GM18511 (cell line): ENCODE measurements at regions not wholly inside any gene's neighbourhood (a gene's known extent, or its start where the extent isn't known, plus 50 kb on each side); places are given as distances from the start of the nearest gene placed in this dataset.

Source experiments
- ATAC-seq: cut with Tn5 transposase; IDR thresholded peaks from one replicate; pipeline ENCODE4 v1.9.1; 2021; ENCODE audit warnings: mild to moderate bottlenecking, moderate library complexity; ENCODE audit not compliant: unreplicated experiment

GRCh38 chr21:35770101-35770945, 290.0 kb downstream of the SETD4 start:
- ATAC-seq = no peak

- ATAC-seq = no peak
These were observed 292.1 kb downstream of the SETD4 start for GRCh38 chr21:35768187-35768586.

- ATAC-seq = no peak
These were observed 295.7 kb downstream of the SETD4 start for GRCh38 chr21:35764586-35764985.

- no peak for ATAC-seq
These were observed 296.2 kb downstream of the SETD4 start for GRCh38 chr21:35764077-35764476.

- no peak for ATAC-seq
These were observed 305.7 kb downstream of the SETD4 start for GRCh38 chr21:35754583-35754982.

- ATAC-seq = no peak
These were observed 307.0 kb downstream of the SETD4 start for GRCh38 chr21:35753308-35753707.

GRCh38 chr21:35751171-35751570, 309.2 kb downstream of the SETD4 start:
- no peak for ATAC-seq

GRCh38 chr21:35749904-35750303, 310.4 kb downstream of the SETD4 start:
- ATAC-seq = no peak

- ATAC-seq = no peak
These were observed 311.5 kb downstream of the SETD4 start for GRCh38 chr21:35748678-35749314.

- no peak for ATAC-seq
These were observed 316.8 kb downstream of the SETD4 start for GRCh38 chr21:35743571-35743970.

GRCh38 chr21:35738347-35738961, 321.9 kb downstream of the SETD4 start:
- ATAC-seq = no peak

- no peak for ATAC-seq
These were observed 322.4 kb downstream of the SETD4 start for GRCh38 chr21:35737899-35738346.

GRCh38 chr21:35737449-35737848, 322.9 kb downstream of the SETD4 start:
- no peak for ATAC-seq

- no peak for ATAC-seq
These were observed 327.5 kb downstream of the SETD4 start for GRCh38 chr21:35732788-35733187.

GRCh38 chr21:35730325-35730724, 330.0 kb downstream of the SETD4 start:
- no peak for ATAC-seq

- ATAC-seq = no peak
These were observed 332.5 kb downstream of the SETD4 start for GRCh38 chr21:35727830-35728229.

GRCh38 chr21:35724156-35724555, 336.2 kb downstream of the SETD4 start:
- ATAC-seq = no peak

GRCh38 chr21:35721701-35722100, 338.6 kb downstream of the SETD4 start:
- no peak for ATAC-seq

GRCh38 chr21:35720208-35720731, 340.1 kb downstream of the SETD4 start:
- no peak for ATAC-seq

- no peak for ATAC-seq
These were observed 341.2 kb downstream of the SETD4 start for GRCh38 chr21:35719080-35719479.

- no peak for ATAC-seq
These were observed 343.3 kb downstream of the SETD4 start for GRCh38 chr21:35716876-35717565.
